ENCODE measurements at regions not wholly inside any gene's neighbourhood (a gene's known extent, or its start where the extent isn't known, plus 50 kb on each side); places are given as distances from the start of the nearest gene placed in this dataset.
A peak's percentile ranks its signal among the peaks of the same experiment; 100 is the strongest.

- Mint-ChIP-seq H3K27me3 (ENCODE audit: low read depth, unreplicated experiment) (no peaks in the 10 kb centered on the region), H3K36me3 (ENCODE audit: low read depth, unreplicated experiment) (no peaks in the 10 kb centered on the region), H3K9me3 (ENCODE audit: unreplicated experiment) (no peaks in the 10 kb centered on the region), H3K4me3 (ENCODE audit: unreplicated experiment) (no peak overlapping the region), H3K27ac (ENCODE audit: unreplicated experiment) (no peak overlapping the region), H3K4me1 (ENCODE audit: low read depth, unreplicated experiment) (no peaks in the 10 kb centered on the region)
- Histone ChIP-seq H4K20me1 (ENCODE audit: insufficient read depth, low read length) (no peaks in the 10 kb centered on the region), H3K27me3 (ENCODE audit: insufficient read depth, low read length) (no peaks in the 10 kb centered on the region), H3K79me2 (ENCODE audit: insufficient read depth, low read length) (no peaks in the 10 kb centered on the region), H3K36me3 (ENCODE audit: insufficient read depth, low read length) (no peaks in the 10 kb centered on the region), H3K4me1 (ENCODE audit: insufficient read depth, low read length) (no peaks in the 10 kb centered on the region), H3K9me3 (ENCODE audit: insufficient read depth, low read depth, low read length) (no peaks in the 10 kb centered on the region), H3K27ac (ENCODE audit: low read depth, low read length) (no peak overlapping the region), H2AFZ (ENCODE audit: low read depth, low read length) (no peak overlapping the region), H3K4me3 (ENCODE audit: insufficient read depth, low read depth, low read length) (no peak overlapping the region), H3K9ac (ENCODE audit: low read length) (no peak overlapping the region), H3K4me2 (ENCODE audit: low read length) (no peak overlapping the region)
- TF ChIP-seq, protein P1, sequence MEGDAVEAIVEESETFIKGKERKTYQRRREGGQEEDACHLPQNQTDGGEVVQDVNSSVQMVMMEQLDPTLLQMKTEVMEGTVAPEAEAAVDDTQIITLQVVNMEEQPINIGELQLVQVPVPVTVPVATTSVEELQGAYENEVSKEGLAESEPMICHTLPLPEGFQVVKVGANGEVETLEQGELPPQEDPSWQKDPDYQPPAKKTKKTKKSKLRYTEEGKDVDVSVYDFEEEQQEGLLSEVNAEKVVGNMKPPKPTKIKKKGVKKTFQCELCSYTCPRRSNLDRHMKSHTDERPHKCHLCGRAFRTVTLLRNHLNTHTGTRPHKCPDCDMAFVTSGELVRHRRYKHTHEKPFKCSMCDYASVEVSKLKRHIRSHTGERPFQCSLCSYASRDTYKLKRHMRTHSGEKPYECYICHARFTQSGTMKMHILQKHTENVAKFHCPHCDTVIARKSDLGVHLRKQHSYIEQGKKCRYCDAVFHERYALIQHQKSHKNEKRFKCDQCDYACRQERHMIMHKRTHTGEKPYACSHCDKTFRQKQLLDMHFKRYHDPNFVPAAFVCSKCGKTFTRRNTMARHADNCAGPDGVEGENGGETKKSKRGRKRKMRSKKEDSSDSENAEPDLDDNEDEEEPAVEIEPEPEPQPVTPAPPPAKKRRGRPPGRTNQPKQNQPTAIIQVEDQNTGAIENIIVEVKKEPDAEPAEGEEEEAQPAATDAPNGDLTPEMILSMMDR (IDR thresholded peaks at IDR 0.05; ENCODE audit: insufficient read depth, low read depth, low read length), result no peak
- no peak for TF ChIP-seq EZH2 (IDR thresholded peaks at IDR 0.05; ENCODE audit: insufficient read depth, low read length)
- no peak for FAIRE-seq
- DNase-seq (ENCODE audit: low read depth), result no peak
Measured at GRCh38 chrX:144819406-144819805, 427.9 kb upstream of the SPANXN1 start.

- Histone ChIP-seq H3K4me1 (ENCODE audit: insufficient read depth, low read length) (no peaks in the 10 kb centered on the region), H3K9ac (ENCODE audit: low read length) (no peak overlapping the region), H3K4me3 (ENCODE audit: insufficient read depth, low read depth, low read length) (no peak overlapping the region), H4K20me1 (ENCODE audit: insufficient read depth, low read length) (no peaks in the 10 kb centered on the region), H3K4me2 (ENCODE audit: low read length) (no peak overlapping the region), H3K27ac (ENCODE audit: low read depth, low read length) (no peak overlapping the region), H3K9me3 (ENCODE audit: insufficient read depth, low read depth, low read length) (no peaks in the 10 kb centered on the region), H3K79me2 (ENCODE audit: insufficient read depth, low read length) (no peaks in the 10 kb centered on the region), H2AFZ (ENCODE audit: low read depth, low read length) (no peak overlapping the region), H3K36me3 (ENCODE audit: insufficient read depth, low read length) (no peaks in the 10 kb centered on the region), H3K27me3 (ENCODE audit: insufficient read depth, low read length) (no peaks in the 10 kb centered on the region)
- FAIRE-seq (peak; percentile 83), DNase-seq (ENCODE audit: low read depth) (no peak)
- Mint-ChIP-seq H3K27me3 (ENCODE audit: low read depth, unreplicated experiment) (no peaks in the 10 kb centered on the region), H3K4me3 (ENCODE audit: unreplicated experiment) (no peak overlapping the region), H3K4me1 (ENCODE audit: low read depth, unreplicated experiment) (no peaks in the 10 kb centered on the region), H3K9me3 (ENCODE audit: unreplicated experiment) (no peaks in the 10 kb centered on the region), H3K27ac (ENCODE audit: unreplicated experiment) (no peak overlapping the region), H3K36me3 (ENCODE audit: low read depth, unreplicated experiment) (no peaks in the 10 kb centered on the region)
- TF ChIP-seq, protein P1 (IDR thresholded peaks at IDR 0.05; ENCODE audit: insufficient read depth, low read depth, low read length), result no peak
- no peak for TF ChIP-seq EZH2 (IDR thresholded peaks at IDR 0.05; ENCODE audit: insufficient read depth, low read length)
Measured at GRCh38 chrX:144840616-144841015, 406.7 kb upstream of the SPANXN1 start.

GRCh38 chrX:144849141-144849540 lies 398.2 kb upstream of the SPANXN1 start:
- Mint-ChIP-seq H3K4me3 (ENCODE audit: unreplicated experiment) (no peak overlapping the region), H3K36me3 (ENCODE audit: low read depth, unreplicated experiment) (no peaks in the 10 kb centered on the region), H3K9me3 (ENCODE audit: unreplicated experiment) (no peaks in the 10 kb centered on the region), H3K27me3 (ENCODE audit: low read depth, unreplicated experiment) (no peaks in the 10 kb centered on the region), H3K27ac (ENCODE audit: unreplicated experiment) (no peak overlapping the region), H3K4me1 (ENCODE audit: low read depth, unreplicated experiment) (no peaks in the 10 kb centered on the region)
- Histone ChIP-seq H3K36me3 (ENCODE audit: insufficient read depth, low read length) (no peaks in the 10 kb centered on the region), H3K9ac (ENCODE audit: low read length) (no peak overlapping the region), H3K4me2 (ENCODE audit: low read length) (no peak overlapping the region), H3K27ac (ENCODE audit: low read depth, low read length) (no peak overlapping the region), H3K27me3 (ENCODE audit: insufficient read depth, low read length) (no peaks in the 10 kb centered on the region), H3K79me2 (ENCODE audit: insufficient read depth, low read length) (no peaks in the 10 kb centered on the region), H4K20me1 (ENCODE audit: insufficient read depth, low read length) (no peaks in the 10 kb centered on the region), H3K9me3 (ENCODE audit: insufficient read depth, low read depth, low read length) (no peaks in the 10 kb centered on the region), H3K4me1 (ENCODE audit: insufficient read depth, low read length) (no peaks in the 10 kb centered on the region), H2AFZ (ENCODE audit: low read depth, low read length) (no peak overlapping the region), H3K4me3 (ENCODE audit: insufficient read depth, low read depth, low read length) (no peak overlapping the region)
- DNase-seq (ENCODE audit: low read depth) (no peak), FAIRE-seq (peak; percentile 72)
- TF ChIP-seq, protein P1 (IDR thresholded peaks at IDR 0.05; ENCODE audit: insufficient read depth, low read depth, low read length), result no peak
- no peak for TF ChIP-seq EZH2 (IDR thresholded peaks at IDR 0.05; ENCODE audit: insufficient read depth, low read length)
